EH (cell line): ENCODE measurements at regions not wholly inside any gene's neighbourhood (a gene's known extent, or its start where the extent isn't known, plus 50 kb on each side); places are given as distances from the start of the nearest gene placed in this dataset.
A peak's percentile ranks its signal among the peaks of the same experiment; 100 is the strongest.

ENCODE experiments used
- DNase-seq: peaks from one replicate; pipeline ENCODE4 v3.0.0-alpha.2; 2015; ENCODE audit warnings: low read depth

- DNase-seq = peak; percentile 47
Observed at GRCh38 chr16:65313936-65314626, 192.2 kb upstream of the CDH11 start.

- peak; percentile 95 for DNase-seq
Observed at GRCh38 chr16:65312795-65313194, 190.9 kb upstream of the CDH11 start.

GRCh38 chr16:65312071-65312470 is 190.2 kb upstream of the CDH11 start:
- peak; percentile 86 for DNase-seq

- peak; percentile 84 for DNase-seq
Observed at GRCh38 chr16:65310491-65310890, 188.6 kb upstream of the CDH11 start.

DNA sequence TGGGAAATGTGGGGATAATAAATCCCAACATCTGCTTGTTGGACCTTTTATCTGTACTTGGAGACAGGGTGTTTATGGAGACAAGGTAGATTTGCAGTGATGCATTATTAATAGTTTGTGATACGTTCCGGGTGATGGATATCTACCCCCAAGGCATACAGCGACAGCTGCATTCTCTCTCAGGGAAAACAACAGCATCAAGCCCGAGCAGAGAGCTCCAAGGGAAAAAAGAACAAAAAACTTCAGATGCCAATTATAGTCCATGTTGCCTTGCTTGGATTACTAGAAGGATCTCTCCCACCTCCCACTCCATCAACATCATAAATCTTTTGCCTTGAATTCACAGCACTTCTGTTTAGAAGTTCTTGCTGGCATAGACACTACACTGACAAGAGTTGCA is 187.5 kb upstream of the CDH11 start:
- DNase-seq = no peak

DNA sequence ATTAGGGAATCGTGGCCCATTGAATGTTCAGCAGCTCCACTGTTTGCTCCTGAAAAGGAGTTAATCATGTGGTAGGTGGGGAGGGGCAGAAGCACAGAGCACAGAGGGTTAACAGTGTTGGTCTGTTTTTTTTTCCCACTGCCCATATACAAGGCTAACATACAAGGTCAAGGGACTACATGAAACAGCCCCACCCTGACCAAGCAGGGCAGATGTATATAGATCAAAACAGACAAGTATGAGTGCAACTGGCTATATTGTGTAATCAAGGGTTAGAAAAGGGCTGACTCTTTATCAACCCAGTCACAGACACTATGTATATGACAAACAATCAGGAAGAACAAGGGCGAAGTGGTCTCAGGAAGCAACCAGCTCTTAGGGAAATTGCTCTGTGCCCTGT is 186.6 kb upstream of the CDH11 start:
- DNase-seq = no peak

DNA sequence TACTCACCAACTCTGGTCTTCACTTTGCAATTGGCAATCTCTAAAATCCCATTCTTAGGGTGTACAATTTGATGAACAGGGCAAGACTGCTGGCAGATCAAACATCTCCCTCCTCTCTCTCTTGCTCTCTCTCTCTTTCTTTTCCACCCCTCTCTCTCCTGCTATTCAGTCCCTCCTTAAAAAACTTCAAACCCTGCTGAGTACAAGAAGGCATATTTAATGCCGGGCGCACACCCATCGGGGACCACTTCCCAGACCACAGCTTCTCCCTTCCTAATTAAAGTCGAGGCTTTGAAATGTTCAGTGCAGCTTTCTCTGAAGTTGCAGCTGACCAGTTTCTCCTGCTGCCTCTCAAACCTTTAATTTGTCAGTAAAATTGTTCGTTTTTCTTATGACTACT is 185.4 kb upstream of the CDH11 start:
- no peak for DNase-seq

DNA sequence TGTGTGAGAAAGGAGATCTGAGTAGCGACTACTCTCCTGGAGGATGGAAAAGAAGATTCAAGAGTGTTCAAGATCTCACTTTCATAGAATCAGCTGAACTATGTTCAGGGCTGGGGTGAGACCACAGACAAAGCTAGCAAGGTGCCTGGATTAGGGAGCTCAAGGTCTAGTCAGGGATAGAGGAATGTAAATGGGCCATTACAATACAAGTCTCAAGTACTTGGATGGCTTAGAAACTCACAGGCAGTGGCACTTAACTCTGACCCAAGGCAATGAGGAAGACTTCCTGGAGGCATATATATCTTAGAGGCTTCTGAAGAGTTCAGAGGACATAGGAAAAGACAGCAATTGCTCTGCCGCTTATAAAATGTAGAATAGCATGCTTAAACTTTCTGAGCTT is 184.9 kb upstream of the CDH11 start:
- no peak for DNase-seq

DNA sequence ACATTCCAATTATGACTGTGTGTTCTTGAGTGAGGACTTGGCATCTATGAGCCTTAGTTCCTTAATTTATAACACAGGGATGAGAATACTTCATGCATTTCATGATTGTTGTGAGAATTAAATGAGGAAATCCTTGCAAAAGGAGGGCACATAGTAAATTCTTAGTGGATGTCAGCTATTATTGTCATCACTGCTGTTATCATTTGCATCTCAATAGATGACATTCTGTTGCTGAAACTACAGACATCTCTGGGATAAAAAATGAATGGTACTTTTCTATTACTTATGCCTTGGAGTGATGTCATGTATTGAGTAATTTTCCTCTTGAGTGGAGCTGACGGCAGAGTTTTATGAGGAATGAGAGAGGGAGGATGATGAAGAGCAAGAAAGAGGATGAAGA is 184.4 kb upstream of the CDH11 start:
- peak; percentile 64 for DNase-seq

DNA sequence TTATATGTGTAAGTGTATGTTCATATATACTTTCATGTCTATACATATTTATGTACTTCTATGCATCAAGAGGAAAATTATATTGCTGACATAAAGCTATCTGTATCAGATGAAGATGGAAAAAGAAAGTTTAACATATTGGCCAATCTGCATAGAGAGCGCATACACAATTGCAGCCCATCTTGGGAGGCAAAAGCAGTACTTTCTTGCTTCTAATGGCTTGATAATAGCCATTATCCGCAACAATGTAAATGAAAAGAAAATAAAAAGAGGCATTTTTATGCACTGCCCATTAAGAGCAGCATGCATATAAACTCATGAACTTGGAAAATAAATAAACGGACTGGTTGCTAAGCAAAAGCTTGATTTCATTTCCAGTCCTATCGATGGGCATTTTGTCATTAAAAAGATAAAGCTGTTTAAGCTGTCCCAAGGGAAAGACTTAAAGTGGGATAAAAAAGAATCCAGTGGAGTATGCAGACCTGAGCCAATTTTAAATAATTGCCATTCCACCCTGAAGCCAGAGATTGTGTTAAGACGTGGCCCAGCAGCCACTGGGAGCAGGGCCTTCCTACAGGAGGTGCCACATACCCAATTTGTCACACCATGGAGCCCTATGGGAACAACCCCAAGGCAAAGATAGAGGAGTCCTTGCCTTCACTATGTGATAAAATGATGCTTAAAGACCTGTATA is 183.6 kb upstream of the CDH11 start:
- DNase-seq = peak; percentile 75

GRCh38 chr16:65301029-65301428 is 179.2 kb upstream of the CDH11 start:
- no peak for DNase-seq

DNA sequence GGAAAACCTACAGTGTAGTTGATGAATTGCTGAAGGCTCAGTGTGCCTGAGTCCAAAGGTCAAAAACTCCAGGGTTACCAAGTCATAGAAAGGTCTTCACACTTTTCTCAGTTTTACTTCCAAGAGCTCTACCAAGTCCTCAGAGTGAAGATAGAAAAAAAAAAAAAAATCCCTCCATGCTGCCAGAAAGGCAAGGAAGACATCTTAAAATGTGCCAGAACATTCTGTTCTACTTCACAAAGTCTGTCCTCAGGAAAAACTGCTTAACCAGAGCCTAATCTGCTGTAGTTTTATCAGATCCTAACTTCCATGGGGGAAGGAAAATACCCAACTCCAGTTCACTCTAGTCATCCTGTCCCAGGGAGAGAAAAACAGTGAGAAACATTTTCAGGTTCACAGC is 175.6 kb upstream of the CDH11 start:
- no peak for DNase-seq

- DNase-seq = no peak
Observed at GRCh38 chr16:65295527-65295926, 173.7 kb upstream of the CDH11 start.

DNA sequence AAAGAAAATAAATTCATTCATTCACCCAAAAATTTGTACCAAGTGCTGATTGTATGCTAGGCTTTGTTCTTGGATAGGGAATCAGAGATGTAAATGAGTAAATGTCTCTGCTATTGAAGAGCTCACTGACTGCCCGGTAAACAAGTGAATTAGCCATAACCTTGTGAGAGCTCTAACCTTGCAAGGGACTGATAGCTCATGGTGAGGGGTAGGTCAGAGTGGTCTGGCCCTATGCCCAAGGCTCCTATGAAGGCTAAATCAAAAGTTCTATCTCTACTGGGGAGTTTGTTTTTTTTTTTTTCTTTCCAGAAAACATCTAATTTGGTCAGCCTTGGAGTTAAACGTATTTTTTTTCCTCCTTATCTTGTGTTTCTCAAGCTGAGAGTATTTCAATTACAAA is 172.8 kb upstream of the CDH11 start:
- DNase-seq = no peak

DNA sequence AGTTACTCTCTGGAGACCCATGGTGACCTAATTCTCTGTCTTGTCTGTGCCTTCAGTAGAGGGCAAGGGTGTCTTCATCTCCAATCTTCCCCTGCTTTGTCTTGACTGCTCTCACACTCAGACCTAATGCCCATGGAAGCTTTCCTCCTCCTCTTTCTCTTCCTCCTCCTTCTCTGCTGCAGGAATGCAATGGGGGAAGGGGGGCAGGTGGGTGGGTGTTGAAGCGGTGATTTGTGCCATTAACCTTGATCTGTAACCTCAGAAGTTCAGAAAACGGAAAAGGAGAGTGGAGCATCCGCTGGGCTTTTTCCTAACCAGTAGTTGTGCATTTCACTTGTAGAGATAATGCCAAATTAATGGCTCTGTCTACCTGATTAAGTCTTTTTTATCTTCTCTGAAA is 172.3 kb upstream of the CDH11 start:
- no peak for DNase-seq

DNA sequence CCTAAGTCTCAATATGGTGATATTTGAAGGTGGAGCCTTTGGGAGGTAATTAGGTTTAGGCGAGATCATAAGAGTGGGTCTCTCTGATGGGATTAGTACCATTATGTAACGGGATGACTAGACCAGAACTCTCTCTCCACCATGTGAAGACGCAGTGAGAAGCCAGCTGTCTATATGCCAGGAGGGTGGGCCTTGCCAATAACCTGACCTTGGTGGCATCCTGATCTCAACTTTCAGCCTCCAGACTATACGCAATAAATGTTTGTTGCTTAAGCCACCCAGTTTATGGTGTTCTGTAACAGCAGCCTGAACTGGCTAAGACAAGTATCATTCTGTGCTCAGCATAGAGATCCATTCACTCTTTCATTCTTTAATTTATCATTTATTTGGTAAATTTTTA is 167.2 kb upstream of the CDH11 start:
- no peak for DNase-seq

DNA sequence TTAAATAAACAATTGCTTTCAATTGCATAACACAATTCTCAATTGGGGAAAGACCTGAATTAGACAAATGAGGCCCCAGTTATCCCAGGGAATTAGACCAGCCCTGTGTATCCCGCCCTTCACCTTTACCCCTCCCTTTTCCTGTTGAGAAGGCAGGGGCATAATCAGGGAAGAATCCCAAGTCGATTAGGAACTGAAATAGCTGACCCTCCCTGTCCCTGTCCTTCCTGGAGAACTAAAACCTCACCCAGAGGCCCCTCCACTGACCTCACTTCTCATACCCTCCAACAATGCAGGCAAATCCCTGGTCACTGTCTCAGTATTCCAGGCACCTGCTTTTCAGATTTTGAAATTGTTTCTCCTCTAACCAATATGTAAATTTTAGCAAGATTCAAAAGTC is 165.4 kb upstream of the CDH11 start:
- no peak for DNase-seq

DNA sequence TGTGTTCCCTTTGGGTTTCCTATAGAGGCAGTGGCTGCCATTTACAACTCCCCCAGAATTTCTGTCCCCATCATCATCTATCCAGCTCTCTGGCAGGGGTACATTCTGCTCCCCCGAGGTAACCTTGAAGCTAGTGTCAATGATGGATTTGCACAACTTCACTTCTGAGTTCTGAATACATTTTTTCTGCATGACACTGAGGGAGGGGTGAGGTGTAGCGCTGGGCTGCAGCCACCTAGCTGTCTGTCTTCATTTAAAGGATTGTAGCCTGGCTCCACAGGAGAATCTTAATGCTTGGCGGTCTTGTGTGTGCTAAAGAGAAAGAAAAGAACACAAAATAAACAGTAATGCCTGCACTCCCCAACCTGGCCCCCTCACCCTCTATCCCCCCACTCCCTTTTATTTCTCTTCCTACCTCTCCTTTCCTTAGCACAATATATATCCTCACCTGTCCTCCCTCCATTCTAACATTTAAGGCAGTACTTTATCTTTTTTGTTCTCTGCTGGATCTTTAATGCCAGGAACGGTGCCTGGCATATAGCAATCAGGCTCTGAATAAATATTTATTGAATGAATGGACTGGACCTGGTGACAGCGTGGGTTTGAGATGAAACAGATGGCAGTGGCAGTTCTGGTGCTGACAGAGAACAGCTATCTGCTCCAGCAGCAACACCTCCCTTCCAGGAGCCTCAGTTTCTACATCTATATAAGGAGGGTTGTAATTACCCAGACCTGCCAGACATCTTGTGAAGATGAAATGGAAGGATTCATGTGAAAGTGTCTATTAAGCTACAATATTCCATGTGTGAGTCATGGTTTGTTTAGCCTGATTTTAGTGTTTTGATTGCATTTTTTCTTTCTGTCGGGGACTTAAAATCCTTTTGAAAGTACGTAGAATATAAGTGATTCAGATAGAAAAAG is 163.5 kb upstream of the CDH11 start:
- DNase-seq = peak; percentile 72

DNA sequence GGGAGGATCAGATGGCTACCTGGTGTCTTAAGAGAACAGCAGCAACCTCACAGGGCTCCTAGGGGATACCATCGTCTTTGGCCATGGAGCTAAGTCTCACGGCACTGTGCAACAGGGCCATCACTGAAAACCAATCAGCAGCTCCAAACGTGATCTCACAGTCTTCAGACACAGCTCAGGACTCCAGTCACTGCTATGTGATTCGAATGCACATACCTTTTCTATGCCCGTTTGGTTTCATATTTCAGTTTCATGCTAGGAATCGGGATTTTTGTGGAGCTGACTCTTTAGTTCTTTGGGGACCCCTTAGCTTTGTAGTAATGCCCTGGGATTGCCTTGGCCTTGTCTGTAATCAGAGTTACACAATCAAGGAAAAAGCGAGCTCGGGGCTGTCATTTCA is 162.8 kb upstream of the CDH11 start:
- no peak for DNase-seq

GRCh38 chr16:65283181-65283651 is 161.4 kb upstream of the CDH11 start:
- DNase-seq = peak; percentile 19

- no peak for DNase-seq
Observed at GRCh38 chr16:65281586-65281985, 159.7 kb upstream of the CDH11 start.

- DNase-seq = no peak
Observed at GRCh38 chr16:65280845-65281512, 159.1 kb upstream of the CDH11 start.
